ENCODE measurements at regions not wholly inside any gene's neighbourhood (a gene's known extent, or its start where the extent isn't known, plus 50 kb on each side); places are given as distances from the start of the nearest gene placed in this dataset.

GRCh38 chr19:34600366-34600765 lies 76.6 kb downstream of the SCGB2B2 start:
- TF ChIP-seq YY1 (IDR thresholded peaks at IDR 0.05; ENCODE audit: low read depth), result no peak
- TF ChIP-seq REST (IDR thresholded peaks at IDR 0.05; ENCODE audit: low read depth), result no peak
- no peak for TF ChIP-seq CEBPB (IDR thresholded peaks at IDR 0.05)
- no peak for TF ChIP-seq TAF1 (IDR thresholded peaks at IDR 0.05; ENCODE audit: low read depth)
- no peak for TF ChIP-seq NFIC (IDR thresholded peaks at IDR 0.05)

GRCh38 chr19:34598217-34599155 lies 78.5 kb downstream of the SCGB2B2 start:
- no peak for TF ChIP-seq EGR1 (IDR thresholded peaks at IDR 0.05)
- peak; percentile 44 for TF ChIP-seq REST (IDR thresholded peaks at IDR 0.05; ENCODE audit: low read depth)
- no peak for TF ChIP-seq MAX (IDR thresholded peaks at IDR 0.05)

GRCh38 chr19:34597596-34597995 lies 79.4 kb downstream of the SCGB2B2 start:
- no peak for TF ChIP-seq CEBPB (IDR thresholded peaks at IDR 0.05)
- TF ChIP-seq EP300 (IDR thresholded peaks at IDR 0.05; ENCODE audit: borderline replicate concordance), result no peak
- TF ChIP-seq TCF12 (IDR thresholded peaks at IDR 0.05; ENCODE audit: low read depth), result no peak
- TF ChIP-seq RAD21 (IDR thresholded peaks at IDR 0.05; ENCODE audit: low read depth), result no peak
- no peak for TF ChIP-seq YY1 (IDR thresholded peaks at IDR 0.05; ENCODE audit: low read depth)
- TF ChIP-seq EGR1 (IDR thresholded peaks at IDR 0.05), result no peak
- TF ChIP-seq NFIC (IDR thresholded peaks at IDR 0.05), result no peak
- no peak for TF ChIP-seq TAF1 (IDR thresholded peaks at IDR 0.05; ENCODE audit: low read depth)
- no peak for TF ChIP-seq MAX (IDR thresholded peaks at IDR 0.05)

GRCh38 chr19:34596989-34597388 lies 80.0 kb downstream of the SCGB2B2 start:
- no peak for TF ChIP-seq RAD21 (IDR thresholded peaks at IDR 0.05; ENCODE audit: low read depth)
- TF ChIP-seq EP300 (IDR thresholded peaks at IDR 0.05; ENCODE audit: borderline replicate concordance), result no peak
- no peak for TF ChIP-seq TEAD4 (IDR thresholded peaks at IDR 0.05)
- no peak for TF ChIP-seq REST (IDR thresholded peaks at IDR 0.05; ENCODE audit: low read depth)

GRCh38 chr19:34596115-34596514 lies 80.8 kb downstream of the SCGB2B2 start:
- TF ChIP-seq NFIC (IDR thresholded peaks at IDR 0.05), result no peak
- no peak for TF ChIP-seq CREB1 (IDR thresholded peaks at IDR 0.05; ENCODE audit: low read depth)
- TF ChIP-seq TEAD4 (IDR thresholded peaks at IDR 0.05), result no peak
- TF ChIP-seq TCF12 (IDR thresholded peaks at IDR 0.05; ENCODE audit: low read depth), result no peak

GRCh38 chr19:34595683-34596082 lies 81.3 kb downstream of the SCGB2B2 start:
- TF ChIP-seq CEBPB (IDR thresholded peaks at IDR 0.05) (no peak), NFIC (IDR thresholded peaks at IDR 0.05) (no peak), YY1 (IDR thresholded peaks at IDR 0.05; ENCODE audit: low read depth) (no peak), FOXM1 (IDR thresholded peaks at IDR 0.05; ENCODE audit: borderline replicate concordance, low read depth) (no peak), TEAD4 (IDR thresholded peaks at IDR 0.05) (no peak), CREB1 (IDR thresholded peaks at IDR 0.05; ENCODE audit: low read depth) (no peak), ZBTB7A (IDR thresholded peaks at IDR 0.05; ENCODE audit: low read depth) (no peak), TAF1 (IDR thresholded peaks at IDR 0.05; ENCODE audit: low read depth) (no peak), MAX (IDR thresholded peaks at IDR 0.05) (no peak), TCF12 (IDR thresholded peaks at IDR 0.05; ENCODE audit: low read depth) (no peak), EP300 (IDR thresholded peaks at IDR 0.05; ENCODE audit: borderline replicate concordance) (no peak), RAD21 (IDR thresholded peaks at IDR 0.05; ENCODE audit: low read depth) (no peak), EGR1 (IDR thresholded peaks at IDR 0.05) (no peak), REST (IDR thresholded peaks at IDR 0.05; ENCODE audit: low read depth) (no peak), USF1 (IDR thresholded peaks at IDR 0.05) (no peak)

All from Ishikawa (cell line).